ENCODE measurements at regions not wholly inside any gene's neighbourhood (a gene's known extent, or its start where the extent isn't known, plus 50 kb on each side); places are given as distances from the start of the nearest gene placed in this dataset.

DNA sequence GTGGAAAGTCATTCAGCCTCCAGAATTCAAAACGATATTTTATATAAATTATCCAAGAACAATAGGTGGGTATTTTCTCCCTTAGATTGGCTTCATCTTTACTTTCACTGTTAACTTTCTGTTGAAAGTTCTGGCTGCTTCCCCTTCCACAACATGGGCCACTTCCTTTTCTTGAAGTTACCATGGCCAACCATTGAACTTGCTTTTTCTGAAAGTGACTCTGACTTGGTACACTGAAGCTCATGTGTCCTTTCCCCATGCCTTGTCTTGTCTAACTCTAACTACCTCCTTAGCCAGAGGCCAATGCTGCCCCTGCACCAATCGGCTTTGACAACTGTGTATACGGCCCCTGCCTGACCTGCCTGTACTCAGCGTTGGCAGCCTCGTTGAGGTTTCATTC is 225.2 kb downstream of the FAT3 start:
- H3K4me2 ChIP-seq (ENCODE audit: low read depth, low read length, poor library complexity, severe bottlenecking) = no peak overlapping the region
- no peaks in the 10 kb centered on the region for H4K20me1 ChIP-seq (ENCODE audit: low read depth, low read length)
- H3K27ac ChIP-seq (ENCODE audit: low read depth, low read length) = no peak overlapping the region
- no peaks in the 10 kb centered on the region for H3K79me2 ChIP-seq (ENCODE audit: insufficient read depth, low read length)
- H3K4me3 ChIP-seq (ENCODE audit: insufficient read depth, low read length, poor library complexity, severe bottlenecking) = no peak overlapping the region
- H3K9me3 ChIP-seq (ENCODE audit: insufficient read depth, low read length) = no peaks in the 10 kb centered on the region
- no peaks in the 10 kb centered on the region for H3K9me2 ChIP-seq (replicated peaks; ENCODE audit: insufficient read depth, low read length)
- no peaks in the 10 kb centered on the region for H3F3A ChIP-seq (ENCODE audit: insufficient read depth)
- no peaks in the 10 kb centered on the region for H3K27me3 ChIP-seq (ENCODE audit: low read length)
- H3K9ac ChIP-seq (ENCODE audit: low read length) = no peak overlapping the region
- H3K36me3 ChIP-seq (ENCODE audit: low read length) = no peaks in the 10 kb centered on the region
- no peak for TF ChIP-seq EZH2phosphoT487 (conservative IDR thresholded peaks at IDR 0.05; ENCODE audit: low read length)
- TF ChIP-seq, protein P1, sequence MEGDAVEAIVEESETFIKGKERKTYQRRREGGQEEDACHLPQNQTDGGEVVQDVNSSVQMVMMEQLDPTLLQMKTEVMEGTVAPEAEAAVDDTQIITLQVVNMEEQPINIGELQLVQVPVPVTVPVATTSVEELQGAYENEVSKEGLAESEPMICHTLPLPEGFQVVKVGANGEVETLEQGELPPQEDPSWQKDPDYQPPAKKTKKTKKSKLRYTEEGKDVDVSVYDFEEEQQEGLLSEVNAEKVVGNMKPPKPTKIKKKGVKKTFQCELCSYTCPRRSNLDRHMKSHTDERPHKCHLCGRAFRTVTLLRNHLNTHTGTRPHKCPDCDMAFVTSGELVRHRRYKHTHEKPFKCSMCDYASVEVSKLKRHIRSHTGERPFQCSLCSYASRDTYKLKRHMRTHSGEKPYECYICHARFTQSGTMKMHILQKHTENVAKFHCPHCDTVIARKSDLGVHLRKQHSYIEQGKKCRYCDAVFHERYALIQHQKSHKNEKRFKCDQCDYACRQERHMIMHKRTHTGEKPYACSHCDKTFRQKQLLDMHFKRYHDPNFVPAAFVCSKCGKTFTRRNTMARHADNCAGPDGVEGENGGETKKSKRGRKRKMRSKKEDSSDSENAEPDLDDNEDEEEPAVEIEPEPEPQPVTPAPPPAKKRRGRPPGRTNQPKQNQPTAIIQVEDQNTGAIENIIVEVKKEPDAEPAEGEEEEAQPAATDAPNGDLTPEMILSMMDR (IDR thresholded peaks at IDR 0.05; ENCODE audit: insufficient read depth, low read length, poor library complexity, severe bottlenecking) = no peak
- H2AFZ ChIP-seq (ENCODE audit: low read depth, low read length, severe bottlenecking) = no peak overlapping the region

DNA sequence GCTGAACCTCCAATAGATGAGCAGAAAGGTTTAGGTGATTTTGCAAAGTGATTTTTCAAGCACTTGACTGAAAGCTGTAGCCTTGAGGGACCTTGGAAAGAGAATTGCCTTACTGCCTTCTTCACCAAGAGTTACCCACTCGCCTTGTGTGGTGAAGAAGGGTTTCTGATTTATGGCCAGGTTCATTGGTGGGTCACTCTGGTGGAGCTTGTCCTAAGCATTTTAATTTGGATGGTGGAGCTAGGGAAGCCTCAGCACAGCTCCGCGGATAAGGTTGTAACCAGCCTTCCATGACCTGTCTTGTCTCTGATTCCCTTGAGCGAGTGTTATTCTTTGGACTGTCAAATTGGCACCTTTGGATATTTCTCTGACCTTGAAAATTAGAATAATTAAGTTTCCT is 226.4 kb downstream of the FAT3 start:
- H3K4me3 ChIP-seq (ENCODE audit: insufficient read depth, low read length, poor library complexity, severe bottlenecking) = no peak overlapping the region
- no peaks in the 10 kb centered on the region for H3K9me3 ChIP-seq (ENCODE audit: insufficient read depth, low read length)
- no peaks in the 10 kb centered on the region for H3K27me3 ChIP-seq (ENCODE audit: low read length)
- no peak overlapping the region for H3K4me2 ChIP-seq (ENCODE audit: low read depth, low read length, poor library complexity, severe bottlenecking)
- TF ChIP-seq, protein P1 (IDR thresholded peaks at IDR 0.05; ENCODE audit: insufficient read depth, low read length, poor library complexity, severe bottlenecking) = no peak
- no peak for TF ChIP-seq EZH2phosphoT487 (conservative IDR thresholded peaks at IDR 0.05; ENCODE audit: low read length)
- H3K79me2 ChIP-seq (ENCODE audit: insufficient read depth, low read length) = no peaks in the 10 kb centered on the region
- H3K36me3 ChIP-seq (ENCODE audit: low read length) = no peaks in the 10 kb centered on the region
- H4K20me1 ChIP-seq (ENCODE audit: low read depth, low read length) = no peaks in the 10 kb centered on the region
- H2AFZ ChIP-seq (ENCODE audit: low read depth, low read length, severe bottlenecking) = no peak overlapping the region
- no peak overlapping the region for H3K27ac ChIP-seq (ENCODE audit: low read depth, low read length)
- H3K9me2 ChIP-seq (replicated peaks; ENCODE audit: insufficient read depth, low read length) = no peaks in the 10 kb centered on the region
- no peaks in the 10 kb centered on the region for H3F3A ChIP-seq (ENCODE audit: insufficient read depth)
- no peak overlapping the region for H3K9ac ChIP-seq (ENCODE audit: low read length)

- H3K9ac ChIP-seq (ENCODE audit: low read length) = no peak overlapping the region
Observed at GRCh38 chr11:92453055-92453454, 228.4 kb downstream of the FAT3 start.

More at GRCh38 chr11:92453055-92453454, 228.4 kb downstream of the FAT3 start:
- Histone ChIP-seq H3K27me3 (ENCODE audit: low read length) (no peaks in the 10 kb centered on the region), H3K4me3 (ENCODE audit: insufficient read depth, low read length, poor library complexity, severe bottlenecking) (no peak overlapping the region), H4K20me1 (ENCODE audit: low read depth, low read length) (no peaks in the 10 kb centered on the region), H3F3A (ENCODE audit: insufficient read depth) (no peaks in the 10 kb centered on the region), H2AFZ (ENCODE audit: low read depth, low read length, severe bottlenecking) (no peak overlapping the region), H3K9me3 (ENCODE audit: insufficient read depth, low read length) (no peaks in the 10 kb centered on the region), H3K27ac (ENCODE audit: low read depth, low read length) (no peak overlapping the region), H3K79me2 (ENCODE audit: insufficient read depth, low read length) (no peaks in the 10 kb centered on the region), H3K36me3 (ENCODE audit: low read length) (no peaks in the 10 kb centered on the region), H3K9me2 (replicated peaks; ENCODE audit: insufficient read depth, low read length) (no peaks in the 10 kb centered on the region), H3K4me2 (ENCODE audit: low read depth, low read length, poor library complexity, severe bottlenecking) (no peak overlapping the region)
- no peak for TF ChIP-seq EZH2phosphoT487 (conservative IDR thresholded peaks at IDR 0.05; ENCODE audit: low read length)
- TF ChIP-seq, protein P1 (IDR thresholded peaks at IDR 0.05; ENCODE audit: insufficient read depth, low read length, poor library complexity, severe bottlenecking) = no peak

Measured in SU-DHL-6 (cell line).